ENCODE measurements at regions not wholly inside any gene's neighbourhood (a gene's known extent, or its start where the extent isn't known, plus 50 kb on each side); places are given as distances from the start of the nearest gene placed in this dataset.

DNA sequence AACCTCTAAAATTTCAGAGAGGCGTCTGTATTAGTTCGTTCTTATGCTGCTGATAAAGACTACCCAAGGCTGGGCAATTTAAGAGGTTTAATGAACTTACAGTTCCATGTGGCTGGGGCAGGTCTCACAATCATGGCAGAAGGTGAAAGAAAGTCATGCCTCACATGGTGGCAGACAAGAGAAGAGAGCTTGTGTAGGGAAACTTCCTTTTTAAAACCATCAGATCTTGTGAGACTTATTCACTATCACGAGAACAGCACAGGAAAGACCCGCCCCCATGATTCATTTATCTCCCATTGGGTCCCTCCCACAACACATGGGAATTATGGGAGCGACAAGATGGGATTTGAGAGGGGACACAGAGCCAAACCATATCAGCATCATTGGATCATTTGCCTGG lies 183.2 kb upstream of the SIX2 start:
- TF ChIP-seq, protein P1, sequence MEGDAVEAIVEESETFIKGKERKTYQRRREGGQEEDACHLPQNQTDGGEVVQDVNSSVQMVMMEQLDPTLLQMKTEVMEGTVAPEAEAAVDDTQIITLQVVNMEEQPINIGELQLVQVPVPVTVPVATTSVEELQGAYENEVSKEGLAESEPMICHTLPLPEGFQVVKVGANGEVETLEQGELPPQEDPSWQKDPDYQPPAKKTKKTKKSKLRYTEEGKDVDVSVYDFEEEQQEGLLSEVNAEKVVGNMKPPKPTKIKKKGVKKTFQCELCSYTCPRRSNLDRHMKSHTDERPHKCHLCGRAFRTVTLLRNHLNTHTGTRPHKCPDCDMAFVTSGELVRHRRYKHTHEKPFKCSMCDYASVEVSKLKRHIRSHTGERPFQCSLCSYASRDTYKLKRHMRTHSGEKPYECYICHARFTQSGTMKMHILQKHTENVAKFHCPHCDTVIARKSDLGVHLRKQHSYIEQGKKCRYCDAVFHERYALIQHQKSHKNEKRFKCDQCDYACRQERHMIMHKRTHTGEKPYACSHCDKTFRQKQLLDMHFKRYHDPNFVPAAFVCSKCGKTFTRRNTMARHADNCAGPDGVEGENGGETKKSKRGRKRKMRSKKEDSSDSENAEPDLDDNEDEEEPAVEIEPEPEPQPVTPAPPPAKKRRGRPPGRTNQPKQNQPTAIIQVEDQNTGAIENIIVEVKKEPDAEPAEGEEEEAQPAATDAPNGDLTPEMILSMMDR (IDR thresholded peaks at IDR 0.05): no peak
- TF ChIP-seq POLR2A (IDR thresholded peaks at IDR 0.05): no peak
